Cardiac muscle cell (in vitro differentiated cells and primary cell): ENCODE measurements at regions not wholly inside any gene's neighbourhood (a gene's known extent, or its start where the extent isn't known, plus 50 kb on each side); places are given as distances from the start of the nearest gene placed in this dataset.

ENCODE experiments used
- DNase-seq, 2 donors: peaks; one replicate each; pipeline versions ENCODE4 v3.0.0 to v3.0.0-alpha.2; 2010 to 2017; ENCODE audit warnings: low read depth in 1 of 2, low spot score in 1 of 2
- H3K27ac ChIP-seq: fragments of 200-600 bp; sonication (generic); 2 replicates; pipeline ENCODE4 v1.5.1; 2016
- H3K27me3 ChIP-seq: fragments of 200-600 bp; sonication (generic); 2 replicates; pipeline ENCODE4 v1.6.0; 2016; ENCODE audit warnings: control low read depth
- H3K36me3 ChIP-seq: fragments of 200-600 bp; sonication (generic); 2 replicates; pipeline ENCODE4 v1.5.1; 2016; ENCODE audit warnings: control low read depth
- H3K4me1 ChIP-seq: fragments of 200-600 bp; sonication (generic); 2 replicates; pipeline ENCODE4 v1.8.1; 2017; ENCODE audit warnings: low read depth, mild to moderate bottlenecking, mixed run types
- H3K4me3 ChIP-seq: fragments of 200-600 bp; sonication (generic); 2 replicates; pipeline ENCODE4 v1.5.1; 2016; ENCODE audit warnings: mild to moderate bottlenecking
- H3K9me3 ChIP-seq: fragments of 200-600 bp; sonication (generic); 2 replicates; pipeline ENCODE4 v1.5.1; 2017; ENCODE audit warnings: low read depth, mild to moderate bottlenecking, control low read depth
- TF ChIP-seq, protein P1 (sequence below): IDR thresholded peaks from 2 replicates; pipeline ENCODE4 v1.5.1; 2012; ENCODE audit warnings: low read depth, mild to moderate bottlenecking, low read length

DNA sequence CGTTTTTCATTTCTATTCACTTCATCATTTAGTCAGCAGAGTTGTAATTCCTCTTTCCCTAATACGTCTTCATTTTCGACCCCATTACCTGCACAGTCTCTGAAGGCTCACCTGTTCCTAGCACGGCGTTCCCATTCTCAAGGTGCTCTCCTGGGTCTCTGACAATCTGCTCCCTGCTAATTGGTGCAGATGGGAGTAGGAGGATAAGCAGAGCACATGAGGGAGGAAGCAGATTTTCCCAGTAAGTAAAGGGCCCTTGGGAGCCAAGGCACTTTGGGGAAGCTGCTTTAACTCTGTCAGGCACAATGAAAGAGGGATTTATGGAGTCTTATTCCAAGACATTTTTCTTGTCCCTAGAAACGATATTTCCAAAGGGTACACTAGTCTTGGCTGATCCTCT is 466.4 kb downstream of the STIM2 start:
- H3K9me3 ChIP-seq: no peaks in the 10 kb centered on the region
- DNase-seq: no peak
- no peaks in the 10 kb centered on the region for H3K4me1 ChIP-seq
- TF ChIP-seq, protein P1, sequence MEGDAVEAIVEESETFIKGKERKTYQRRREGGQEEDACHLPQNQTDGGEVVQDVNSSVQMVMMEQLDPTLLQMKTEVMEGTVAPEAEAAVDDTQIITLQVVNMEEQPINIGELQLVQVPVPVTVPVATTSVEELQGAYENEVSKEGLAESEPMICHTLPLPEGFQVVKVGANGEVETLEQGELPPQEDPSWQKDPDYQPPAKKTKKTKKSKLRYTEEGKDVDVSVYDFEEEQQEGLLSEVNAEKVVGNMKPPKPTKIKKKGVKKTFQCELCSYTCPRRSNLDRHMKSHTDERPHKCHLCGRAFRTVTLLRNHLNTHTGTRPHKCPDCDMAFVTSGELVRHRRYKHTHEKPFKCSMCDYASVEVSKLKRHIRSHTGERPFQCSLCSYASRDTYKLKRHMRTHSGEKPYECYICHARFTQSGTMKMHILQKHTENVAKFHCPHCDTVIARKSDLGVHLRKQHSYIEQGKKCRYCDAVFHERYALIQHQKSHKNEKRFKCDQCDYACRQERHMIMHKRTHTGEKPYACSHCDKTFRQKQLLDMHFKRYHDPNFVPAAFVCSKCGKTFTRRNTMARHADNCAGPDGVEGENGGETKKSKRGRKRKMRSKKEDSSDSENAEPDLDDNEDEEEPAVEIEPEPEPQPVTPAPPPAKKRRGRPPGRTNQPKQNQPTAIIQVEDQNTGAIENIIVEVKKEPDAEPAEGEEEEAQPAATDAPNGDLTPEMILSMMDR: no peak
- no peak overlapping the region for H3K4me3 ChIP-seq
- no peak overlapping the region for H3K27ac ChIP-seq
- H3K36me3 ChIP-seq: no peaks in the 10 kb centered on the region
- no peaks in the 10 kb centered on the region for H3K27me3 ChIP-seq

DNA sequence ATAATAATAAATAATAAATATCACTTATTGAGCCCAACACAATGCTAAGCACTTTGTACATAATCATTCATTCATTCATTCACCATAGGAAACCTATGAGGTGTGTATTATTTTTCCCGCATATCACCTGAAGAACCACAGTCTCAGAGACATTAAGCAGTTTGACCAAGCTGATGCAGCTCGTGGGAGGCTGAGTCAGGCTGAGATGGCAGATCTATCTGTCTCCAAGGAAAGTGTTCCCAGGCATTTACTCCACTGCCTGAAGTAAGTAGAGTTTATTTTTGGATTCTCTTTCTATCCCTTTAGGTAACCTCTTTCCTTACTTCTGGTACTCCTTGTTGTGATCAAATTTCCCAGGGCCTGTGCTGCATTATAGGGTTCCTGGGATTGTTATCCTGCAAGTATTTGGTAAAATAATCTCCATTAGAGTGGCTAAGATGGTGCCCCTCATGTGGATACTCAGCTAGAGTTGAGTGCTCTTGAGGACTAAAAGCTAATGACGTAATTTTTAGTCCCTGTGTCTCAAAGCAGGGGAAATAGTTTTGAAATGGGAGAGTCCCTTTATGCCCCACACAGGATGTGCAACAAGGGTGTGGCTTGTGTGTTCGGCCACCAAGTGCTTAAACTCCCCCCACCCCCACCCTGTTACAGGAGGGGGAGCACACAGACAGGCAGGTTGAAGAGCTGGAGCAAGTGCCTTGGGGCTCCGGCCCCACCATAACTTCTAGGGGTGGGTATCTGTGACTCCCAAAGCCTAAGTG is 467.0 kb downstream of the STIM2 start:
- no peak overlapping the region for H3K4me3 ChIP-seq
- no peaks in the 10 kb centered on the region for H3K27me3 ChIP-seq
- H3K27ac ChIP-seq: no peak overlapping the region
- no peak for DNase-seq
- no peaks in the 10 kb centered on the region for H3K4me1 ChIP-seq
- TF ChIP-seq, protein P1: no peak
- H3K9me3 ChIP-seq: no peaks in the 10 kb centered on the region
- no peaks in the 10 kb centered on the region for H3K36me3 ChIP-seq

DNA sequence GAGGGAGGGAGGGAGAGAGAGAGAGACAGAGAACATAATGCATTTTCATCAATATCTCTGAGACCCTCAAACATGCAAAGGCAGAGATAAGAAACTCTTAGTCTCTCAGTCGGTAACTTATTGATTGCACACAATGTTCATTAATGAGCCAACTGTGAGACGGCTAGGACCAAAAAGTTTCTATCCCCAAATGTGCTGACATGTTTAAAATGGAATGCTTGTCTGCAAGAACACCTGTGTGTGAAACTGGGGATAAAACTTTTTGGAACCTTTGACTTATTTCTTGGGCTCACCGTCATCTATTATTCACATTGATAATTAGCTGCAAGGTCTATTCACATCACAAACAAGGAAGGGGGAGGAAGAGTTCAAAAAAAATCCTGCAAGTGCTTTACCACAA is 477.9 kb downstream of the STIM2 start:
- H3K4me3 ChIP-seq: no peak overlapping the region
- no peaks in the 10 kb centered on the region for H3K27me3 ChIP-seq
- no peak overlapping the region for H3K27ac ChIP-seq
- H3K9me3 ChIP-seq: no peaks in the 10 kb centered on the region
- no peaks in the 10 kb centered on the region for H3K4me1 ChIP-seq
- DNase-seq: no peak
- TF ChIP-seq, protein P1: no peak
- no peaks in the 10 kb centered on the region for H3K36me3 ChIP-seq

DNA sequence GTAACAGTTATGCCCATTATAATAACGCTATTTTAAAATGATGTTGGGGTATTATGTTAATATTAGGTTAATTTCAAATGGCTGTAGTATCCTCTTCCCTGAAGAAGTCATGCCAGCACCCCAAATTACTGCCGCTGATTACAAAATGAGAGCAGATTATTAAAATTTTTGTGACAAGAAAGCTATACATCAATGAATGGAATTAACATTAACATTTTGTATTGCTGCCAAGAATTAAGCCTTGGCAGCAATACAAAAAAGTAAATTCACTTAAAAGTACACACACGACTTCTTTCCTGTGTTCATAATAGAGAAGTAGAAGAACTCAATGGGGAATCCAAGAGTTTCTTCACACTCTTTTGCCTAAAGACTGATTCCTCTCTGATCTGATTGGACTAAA is 482.8 kb downstream of the STIM2 start:
- H3K27ac ChIP-seq: no peak overlapping the region
- H3K4me3 ChIP-seq: no peak overlapping the region
- H3K36me3 ChIP-seq: no peaks in the 10 kb centered on the region
- TF ChIP-seq, protein P1: no peak
- no peak for DNase-seq
- no peaks in the 10 kb centered on the region for H3K9me3 ChIP-seq
- no peaks in the 10 kb centered on the region for H3K4me1 ChIP-seq
- H3K27me3 ChIP-seq: no peaks in the 10 kb centered on the region

DNA sequence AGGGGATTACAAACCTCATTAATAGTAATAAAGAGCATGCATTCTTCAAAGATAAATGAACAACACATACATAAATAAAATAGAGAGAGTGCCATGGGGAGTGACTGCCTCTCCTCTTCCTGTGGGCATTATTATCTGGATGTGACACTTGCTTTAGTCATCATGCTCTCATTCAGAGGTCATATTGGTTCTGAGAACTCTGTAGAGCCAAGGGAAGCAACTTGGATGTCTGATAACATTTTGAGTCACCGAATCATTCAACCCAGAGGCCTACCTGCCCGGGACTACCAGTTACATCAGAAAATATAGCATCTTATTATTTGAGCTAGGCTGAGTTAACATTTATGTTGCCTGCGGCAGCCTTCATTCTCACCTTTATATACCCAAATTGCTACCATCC is 489.5 kb downstream of the STIM2 start:
- Histone ChIP-seq H3K9me3 (no peaks in the 10 kb centered on the region), H3K36me3 (no peaks in the 10 kb centered on the region), H3K4me1 (no peaks in the 10 kb centered on the region), H3K4me3 (no peak overlapping the region), H3K27ac (no peak overlapping the region), H3K27me3 (no peaks in the 10 kb centered on the region)
- no peak for DNase-seq
- TF ChIP-seq, protein P1: no peak

DNA sequence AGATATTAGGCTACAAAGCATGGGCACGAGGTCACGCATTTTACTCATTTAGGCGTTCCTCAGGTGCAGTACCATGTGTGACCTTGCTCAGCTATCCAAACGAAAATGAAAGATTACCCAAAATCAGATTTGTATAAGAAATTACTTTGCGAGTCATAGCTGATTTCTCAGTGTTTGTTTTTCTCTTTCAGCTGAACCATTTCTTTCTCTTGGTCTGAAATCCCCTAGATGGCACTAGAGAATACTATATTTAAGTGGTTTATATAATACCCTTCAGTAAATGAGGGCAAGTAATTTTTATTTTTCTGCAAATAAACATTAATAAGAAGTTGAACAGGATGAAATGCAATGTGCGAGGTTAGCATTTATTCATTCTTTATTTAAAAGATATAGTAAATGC is 496.6 kb downstream of the STIM2 start:
- Histone ChIP-seq H3K36me3 (no peaks in the 10 kb centered on the region), H3K4me3 (no peak overlapping the region), H3K9me3 (no peaks in the 10 kb centered on the region), H3K4me1 (no peaks in the 10 kb centered on the region), H3K27ac (no peak overlapping the region), H3K27me3 (no peaks in the 10 kb centered on the region)
- TF ChIP-seq, protein P1: no peak
- peak; percentile 7 to 9 for DNase-seq
